ENCODE measurements at regions not wholly inside any gene's neighbourhood (a gene's known extent, or its start where the extent isn't known, plus 50 kb on each side); places are given as distances from the start of the nearest gene placed in this dataset.

DNA sequence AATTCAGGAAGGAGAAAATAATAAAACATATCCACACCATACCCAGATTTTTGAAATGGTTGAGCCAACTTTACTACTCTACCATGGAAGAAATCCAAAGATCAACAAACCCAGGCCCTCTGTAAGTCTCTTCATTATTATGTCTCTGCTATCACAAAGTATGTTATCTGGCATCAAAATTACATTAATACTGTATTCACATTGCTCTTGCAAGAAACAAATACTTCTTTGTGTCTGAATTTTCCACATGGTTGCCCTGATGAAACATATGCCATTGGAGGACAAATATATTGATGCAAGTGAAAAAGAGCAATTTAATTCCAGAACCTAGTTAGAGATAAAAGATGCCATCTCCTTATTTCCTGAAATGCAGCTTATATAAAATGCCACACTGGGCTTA is 204.0 kb downstream of the FZD1 start (continued):
- no peak for TF ChIP-seq HCFC1 (IDR thresholded peaks at IDR 0.05; ENCODE audit: low read length)
- no peak for TF ChIP-seq BMI1 (IDR thresholded peaks at IDR 0.05; ENCODE audit: borderline replicate concordance)

DNA sequence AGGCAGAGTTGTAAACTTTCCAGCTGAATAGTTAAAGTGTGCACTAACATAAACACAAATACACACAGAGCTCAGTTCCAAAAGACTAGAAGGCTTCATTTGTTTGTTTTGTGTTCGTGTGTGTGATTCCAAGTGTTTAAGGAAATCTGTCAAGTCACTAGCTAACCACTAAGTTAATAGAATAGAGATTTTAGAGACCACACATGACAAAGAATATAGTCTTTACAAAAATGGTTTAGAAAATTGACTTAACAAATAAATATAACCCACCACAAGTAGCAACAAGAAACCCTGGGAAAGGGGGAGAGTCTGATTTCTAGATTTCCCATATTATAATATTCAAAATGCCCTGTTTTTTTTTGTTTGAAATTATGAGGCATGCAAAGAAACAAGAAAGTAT is 209.4 kb downstream of the FZD1 start:
- Histone ChIP-seq H3K27me3 (replicated peaks in 1 of 2; ENCODE audit: control insufficient read depth in 2 of 2, insufficient read depth in 2 of 2, low read length in 1 of 2) (no peaks in the 10 kb centered on the region), H3K27ac (ENCODE audit: control insufficient read depth, insufficient read depth) (no peak overlapping the region), H3K36me3 (ENCODE audit: control insufficient read depth in 2 of 2, insufficient read depth in 2 of 2, low read length in 1 of 2) (no peaks in the 10 kb centered on the region), H3K4me1 (ENCODE audit: control insufficient read depth, insufficient read depth, low read length) (no peaks in the 10 kb centered on the region), H2AFZ (ENCODE audit: control insufficient read depth, low read depth, low read length) (no peak overlapping the region), H4K20me1 (ENCODE audit: control insufficient read depth, insufficient read depth) (no peaks in the 10 kb centered on the region), H3K9ac (ENCODE audit: control insufficient read depth, insufficient read depth, low read length) (no peak overlapping the region), H3K4me3 (no peak overlapping the region), H3K4me2 (ENCODE audit: control insufficient read depth, insufficient read depth) (no peak overlapping the region), H3K79me2 (ENCODE audit: control insufficient read depth, insufficient read depth, low read length) (no peaks in the 10 kb centered on the region), H3K9me3 (replicated peaks; ENCODE audit: control insufficient read depth, insufficient read depth, low read length) (no peaks in the 10 kb centered on the region)
- ATAC-seq (no peak), DNase-seq (ENCODE audit: low read depth, low spot score) (no peak), FAIRE-seq (no peak)
- RAD21 ChIA-PET (ENCODE audit: unreplicated experiment): no interaction called here
- in situ Hi-C loops (cut with MboI) (no loop called here), intact Hi-C loops (cut with micrococcal nuclease; ENCODE audit: unreplicated experiment) (no loop called here)
- TF ChIP-seq SP1 (IDR thresholded peaks at IDR 0.05; ENCODE audit: low read depth, low read length) (no peak), ZNF622 (IDR thresholded peaks at IDR 0.05) (no peak), LARP7 (IDR thresholded peaks at IDR 0.05) (no peak), ZNF274 (IDR thresholded peaks at IDR 0.05; ENCODE audit: insufficient read depth, insufficient read length) (no peak)
- TF ChIP-seq, protein P1, sequence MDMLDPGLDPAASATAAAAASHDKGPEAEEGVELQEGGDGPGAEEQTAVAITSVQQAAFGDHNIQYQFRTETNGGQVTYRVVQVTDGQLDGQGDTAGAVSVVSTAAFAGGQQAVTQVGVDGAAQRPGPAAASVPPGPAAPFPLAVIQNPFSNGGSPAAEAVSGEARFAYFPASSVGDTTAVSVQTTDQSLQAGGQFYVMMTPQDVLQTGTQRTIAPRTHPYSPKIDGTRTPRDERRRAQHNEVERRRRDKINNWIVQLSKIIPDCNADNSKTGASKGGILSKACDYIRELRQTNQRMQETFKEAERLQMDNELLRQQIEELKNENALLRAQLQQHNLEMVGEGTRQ (IDR thresholded peaks at IDR 0.05; ENCODE audit: borderline replicate concordance, low read depth, low read length): no peak
- CTCF ChIA-PET: interaction anchor here (1.4 kb wide), 1 partner anchor 11 kb away, joined by 4 read pairs; no protein-coding TSS in a partner anchor
- 0% methylated on average over 1 of the region's 1 CpG for WGBS (ENCODE audit: insufficient coverage, insufficient replicate concordance, low lambda C conversion rate, missing lambda C conversion rate)
- POLR2A ChIA-PET: no interaction called here
- SMC1A ChIA-PET (ENCODE audit: uncharacterized antibody, unreplicated experiment): no interaction called here
- BruUV-seq (replicated peaks): no TSS peak

DNA sequence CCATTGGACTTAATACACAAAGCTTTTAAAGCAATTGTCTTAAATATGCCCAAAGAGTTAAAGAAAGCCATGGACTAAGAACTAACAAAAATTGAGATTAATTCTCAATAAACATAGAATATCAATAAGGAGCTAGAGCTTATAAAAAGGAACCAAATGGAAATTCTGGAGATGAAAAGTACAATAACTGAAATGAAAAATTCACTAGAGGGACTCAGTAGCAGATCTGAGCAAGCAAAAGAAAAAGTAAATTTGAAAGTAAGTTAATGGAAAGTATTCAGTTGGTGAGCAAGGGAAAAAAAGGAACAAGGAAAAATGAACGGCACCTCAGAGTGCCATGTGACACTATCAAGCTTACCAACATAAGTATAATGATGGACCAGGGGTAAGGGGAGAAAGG is 209.8 kb downstream of the FZD1 start:
- Histone ChIP-seq H3K27me3 (replicated peaks in 1 of 2; ENCODE audit: control insufficient read depth in 2 of 2, insufficient read depth in 2 of 2, low read length in 1 of 2) (no peaks in the 10 kb centered on the region), H3K9ac (ENCODE audit: control insufficient read depth, insufficient read depth, low read length) (no peak overlapping the region), H3K4me3 (no peak overlapping the region), H4K20me1 (ENCODE audit: control insufficient read depth, insufficient read depth) (no peaks in the 10 kb centered on the region), H3K79me2 (ENCODE audit: control insufficient read depth, insufficient read depth, low read length) (no peaks in the 10 kb centered on the region), H2AFZ (ENCODE audit: control insufficient read depth, low read depth, low read length) (no peak overlapping the region), H3K4me1 (ENCODE audit: control insufficient read depth, insufficient read depth, low read length) (no peaks in the 10 kb centered on the region), H3K27ac (ENCODE audit: control insufficient read depth, insufficient read depth) (no peak overlapping the region), H3K4me2 (ENCODE audit: control insufficient read depth, insufficient read depth) (no peak overlapping the region), H3K9me3 (replicated peaks; ENCODE audit: control insufficient read depth, insufficient read depth, low read length) (no peaks in the 10 kb centered on the region), H3K36me3 (ENCODE audit: control insufficient read depth in 2 of 2, insufficient read depth in 2 of 2, low read length in 1 of 2) (no peaks in the 10 kb centered on the region)
- CTCF ChIA-PET: interaction anchor here (1.4 kb wide), 1 partner anchor 11 kb away, joined by 4 read pairs; no protein-coding TSS in a partner anchor
- DNase-seq (ENCODE audit: low read depth, low spot score): no peak
- no TSS peak for BruUV-seq (replicated peaks)
- RAD21 ChIA-PET (ENCODE audit: unreplicated experiment): no interaction called here
- 0% methylated on average over 1 of the region's 1 CpG for WGBS (ENCODE audit: insufficient coverage, insufficient replicate concordance, low lambda C conversion rate, missing lambda C conversion rate)
- SMC1A ChIA-PET (ENCODE audit: uncharacterized antibody, unreplicated experiment): no interaction called here
- POLR2A ChIA-PET: no interaction called here
- FAIRE-seq: no peak
- ATAC-seq: no peak
- intact Hi-C loops (cut with micrococcal nuclease; ENCODE audit: unreplicated experiment) (no loop called here), in situ Hi-C loops (cut with MboI) (no loop called here)
- no peak for TF ChIP-seq SMC3 (IDR thresholded peaks at IDR 0.05; ENCODE audit: borderline replicate concordance, low read length)
- TF ChIP-seq EP300 (IDR thresholded peaks at IDR 0.05; ENCODE audit: borderline replicate concordance in 1 of 2, control insufficient read depth in 1 of 2, low read depth in 2 of 2, low read length in 2 of 2): no peak
- TF ChIP-seq, protein P2, sequence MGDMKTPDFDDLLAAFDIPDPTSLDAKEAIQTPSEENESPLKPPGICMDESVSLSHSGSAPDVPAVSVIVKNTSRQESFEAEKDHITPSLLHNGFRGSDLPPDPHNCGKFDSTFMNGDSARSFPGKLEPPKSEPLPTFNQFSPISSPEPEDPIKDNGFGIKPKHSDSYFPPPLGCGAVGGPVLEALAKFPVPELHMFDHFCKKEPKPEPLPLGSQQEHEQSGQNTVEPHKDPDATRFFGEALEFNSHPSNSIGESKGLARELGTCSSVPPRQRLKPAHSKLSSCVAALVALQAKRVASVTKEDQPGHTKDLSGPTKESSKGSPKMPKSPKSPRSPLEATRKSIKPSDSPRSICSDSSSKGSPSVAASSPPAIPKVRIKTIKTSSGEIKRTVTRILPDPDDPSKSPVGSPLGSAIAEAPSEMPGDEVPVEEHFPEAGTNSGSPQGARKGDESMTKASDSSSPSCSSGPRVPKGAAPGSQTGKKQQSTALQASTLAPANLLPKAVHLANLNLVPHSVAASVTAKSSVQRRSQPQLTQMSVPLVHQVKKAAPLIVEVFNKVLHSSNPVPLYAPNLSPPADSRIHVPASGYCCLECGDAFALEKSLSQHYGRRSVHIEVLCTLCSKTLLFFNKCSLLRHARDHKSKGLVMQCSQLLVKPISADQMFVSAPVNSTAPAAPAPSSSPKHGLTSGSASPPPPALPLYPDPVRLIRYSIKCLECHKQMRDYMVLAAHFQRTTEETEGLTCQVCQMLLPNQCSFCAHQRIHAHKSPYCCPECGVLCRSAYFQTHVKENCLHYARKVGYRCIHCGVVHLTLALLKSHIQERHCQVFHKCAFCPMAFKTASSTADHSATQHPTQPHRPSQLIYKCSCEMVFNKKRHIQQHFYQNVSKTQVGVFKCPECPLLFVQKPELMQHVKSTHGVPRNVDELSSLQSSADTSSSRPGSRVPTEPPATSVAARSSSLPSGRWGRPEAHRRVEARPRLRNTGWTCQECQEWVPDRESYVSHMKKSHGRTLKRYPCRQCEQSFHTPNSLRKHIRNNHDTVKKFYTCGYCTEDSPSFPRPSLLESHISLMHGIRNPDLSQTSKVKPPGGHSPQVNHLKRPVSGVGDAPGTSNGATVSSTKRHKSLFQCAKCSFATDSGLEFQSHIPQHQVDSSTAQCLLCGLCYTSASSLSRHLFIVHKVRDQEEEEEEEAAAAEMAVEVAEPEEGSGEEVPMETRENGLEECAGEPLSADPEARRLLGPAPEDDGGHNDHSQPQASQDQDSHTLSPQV (IDR thresholded peaks at IDR 0.05): no peak
- TF ChIP-seq KAT2A (conservative IDR thresholded peaks at IDR 0.05; ENCODE audit: control insufficient read depth, low read depth, low read length): no peak
- TF ChIP-seq NFYA (IDR thresholded peaks at IDR 0.05; ENCODE audit: borderline replicate concordance, low read depth, low read length): no peak
- no peak for TF ChIP-seq TBL1XR1 (IDR thresholded peaks at IDR 0.05; ENCODE audit: low read depth, low read length)
- TF ChIP-seq FOXK2 (IDR thresholded peaks at IDR 0.05): no peak
